ENCODE measurements at regions not wholly inside any gene's neighbourhood (a gene's known extent, or its start where the extent isn't known, plus 50 kb on each side); places are given as distances from the start of the nearest gene placed in this dataset.

GRCh38 chr1:229064320-229065168 is 206.4 kb upstream of the RAB4A start:
- no peak overlapping the region for H3K27ac ChIP-seq (ENCODE audit: low read depth, low read length)
- H3K4me1 ChIP-seq (ENCODE audit: insufficient read depth, low read length): no peaks in the 10 kb centered on the region
- H3K79me2 ChIP-seq (ENCODE audit: insufficient read depth, low read length): no peaks in the 10 kb centered on the region
- no peaks in the 10 kb centered on the region for H3K27me3 ChIP-seq (ENCODE audit: insufficient read depth, low read length)
- no peaks in the 10 kb centered on the region for H3K9me3 ChIP-seq (ENCODE audit: low read depth, low read length)
- no peak overlapping the region for H3K4me3 ChIP-seq (ENCODE audit: insufficient read depth, low read length)
- H3K36me3 ChIP-seq (ENCODE audit: insufficient read depth, low read length): no peaks in the 10 kb centered on the region
- peak; percentile 71 for DNase-seq (ENCODE audit: insufficient read length, low spot score, missing footprints)
- H2AFZ ChIP-seq (ENCODE audit: low read length): no peak overlapping the region
- H4K20me1 ChIP-seq (ENCODE audit: insufficient read depth, low read length): no peaks in the 10 kb centered on the region
- TF ChIP-seq CTCF (IDR thresholded peaks at IDR 0.05; ENCODE audit: extremely low read depth, low read depth, low read length): no peak
- H3K4me2 ChIP-seq (ENCODE audit: insufficient read depth, low read length): no peak overlapping the region

- Histone ChIP-seq H3K27me3 (ENCODE audit: insufficient read depth, low read length) (no peaks in the 10 kb centered on the region), H2AFZ (ENCODE audit: low read length) (no peak overlapping the region), H3K27ac (ENCODE audit: low read depth, low read length) (no peak overlapping the region), H3K4me1 (ENCODE audit: insufficient read depth, low read length) (no peaks in the 10 kb centered on the region), H3K9me3 (ENCODE audit: low read depth, low read length) (no peaks in the 10 kb centered on the region), H3K4me2 (ENCODE audit: insufficient read depth, low read length) (no peak overlapping the region), H3K79me2 (ENCODE audit: insufficient read depth, low read length) (no peaks in the 10 kb centered on the region), H4K20me1 (ENCODE audit: insufficient read depth, low read length) (no peaks in the 10 kb centered on the region), H3K4me3 (ENCODE audit: insufficient read depth, low read length) (no peak overlapping the region), H3K36me3 (ENCODE audit: insufficient read depth, low read length) (no peaks in the 10 kb centered on the region)
- DNase-seq (ENCODE audit: insufficient read length, low spot score, missing footprints): no peak
- TF ChIP-seq CTCF (IDR thresholded peaks at IDR 0.05; ENCODE audit: extremely low read depth, low read depth, low read length): no peak
These were observed 205.3 kb upstream of the RAB4A start for GRCh38 chr1:229065613-229066012.

GRCh38 chr1:229066591-229066990 is 204.3 kb upstream of the RAB4A start:
- H3K27ac ChIP-seq (ENCODE audit: low read depth, low read length): no peak overlapping the region
- TF ChIP-seq CTCF (IDR thresholded peaks at IDR 0.05; ENCODE audit: extremely low read depth, low read depth, low read length): no peak
- H3K4me1 ChIP-seq (ENCODE audit: insufficient read depth, low read length): no peaks in the 10 kb centered on the region
- H3K4me3 ChIP-seq (ENCODE audit: insufficient read depth, low read length): no peak overlapping the region
- no peak for DNase-seq (ENCODE audit: insufficient read length, low spot score, missing footprints)
- H3K9me3 ChIP-seq (ENCODE audit: low read depth, low read length): no peaks in the 10 kb centered on the region
- no peaks in the 10 kb centered on the region for H4K20me1 ChIP-seq (ENCODE audit: insufficient read depth, low read length)
- H3K79me2 ChIP-seq (ENCODE audit: insufficient read depth, low read length): no peaks in the 10 kb centered on the region
- H3K36me3 ChIP-seq (ENCODE audit: insufficient read depth, low read length): no peaks in the 10 kb centered on the region
- H3K27me3 ChIP-seq (ENCODE audit: insufficient read depth, low read length): no peaks in the 10 kb centered on the region
- no peak overlapping the region for H3K4me2 ChIP-seq (ENCODE audit: insufficient read depth, low read length)
- H2AFZ ChIP-seq (ENCODE audit: low read length): no peak overlapping the region

- Histone ChIP-seq H3K79me2 (ENCODE audit: insufficient read depth, low read length) (no peaks in the 10 kb centered on the region), H3K27ac (ENCODE audit: low read depth, low read length) (no peak overlapping the region), H3K4me2 (ENCODE audit: insufficient read depth, low read length) (no peak overlapping the region), H3K27me3 (ENCODE audit: insufficient read depth, low read length) (no peaks in the 10 kb centered on the region), H3K4me1 (ENCODE audit: insufficient read depth, low read length) (no peaks in the 10 kb centered on the region), H3K9me3 (ENCODE audit: low read depth, low read length) (no peaks in the 10 kb centered on the region), H3K4me3 (ENCODE audit: insufficient read depth, low read length) (no peak overlapping the region), H3K36me3 (ENCODE audit: insufficient read depth, low read length) (no peaks in the 10 kb centered on the region), H4K20me1 (ENCODE audit: insufficient read depth, low read length) (no peaks in the 10 kb centered on the region), H2AFZ (ENCODE audit: low read length) (no peak overlapping the region)
- DNase-seq (ENCODE audit: insufficient read length, low spot score, missing footprints): no peak
- TF ChIP-seq CTCF (IDR thresholded peaks at IDR 0.05; ENCODE audit: extremely low read depth, low read depth, low read length): no peak
These were observed 203.4 kb upstream of the RAB4A start for GRCh38 chr1:229067546-229067945.
